ENCODE measurements at regions not wholly inside any gene's neighbourhood (a gene's known extent, or its start where the extent isn't known, plus 50 kb on each side); places are given as distances from the start of the nearest gene placed in this dataset.

DNA sequence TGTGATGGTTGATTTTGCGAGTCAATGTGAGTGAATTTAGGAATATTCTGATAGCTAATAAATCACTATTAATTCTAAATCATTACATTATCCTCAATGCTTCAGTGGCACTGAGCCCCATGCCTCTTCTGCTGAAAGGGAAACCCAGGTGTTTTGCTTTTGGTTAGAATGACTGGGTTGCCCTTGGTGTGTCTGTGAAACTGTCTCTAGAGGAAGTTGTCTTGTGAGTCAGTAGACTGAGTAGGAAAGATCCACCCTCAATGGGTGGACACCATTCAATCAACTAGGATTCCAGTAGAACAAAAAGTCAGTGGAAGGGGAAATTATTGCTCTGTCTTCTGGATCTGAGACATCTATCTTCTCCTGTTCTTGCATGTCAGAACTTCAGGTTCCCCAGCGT lies 472.4 kb downstream of the ANKRD7 start:
- DNase-seq (ENCODE audit: low spot score): no peak

DNA sequence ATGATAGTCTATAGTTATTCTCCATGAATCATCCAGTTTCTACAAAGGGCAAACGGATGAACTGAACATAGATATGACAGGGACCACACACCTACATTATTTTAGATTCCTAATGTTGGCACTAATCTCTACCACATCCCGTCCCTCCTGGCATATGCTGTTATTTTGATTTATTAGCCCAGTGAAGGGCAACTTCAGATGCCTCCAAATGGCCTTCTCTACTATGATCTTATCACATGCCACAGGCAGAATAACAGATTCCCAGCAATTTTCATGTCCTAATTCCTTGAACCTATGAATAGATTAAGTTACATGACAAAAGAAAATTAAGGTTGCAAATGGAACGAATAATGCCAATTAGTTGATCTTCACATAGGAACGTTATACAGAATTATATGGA lies 474.7 kb downstream of the ANKRD7 start:
- no peak for DNase-seq (ENCODE audit: low spot score)

DNA sequence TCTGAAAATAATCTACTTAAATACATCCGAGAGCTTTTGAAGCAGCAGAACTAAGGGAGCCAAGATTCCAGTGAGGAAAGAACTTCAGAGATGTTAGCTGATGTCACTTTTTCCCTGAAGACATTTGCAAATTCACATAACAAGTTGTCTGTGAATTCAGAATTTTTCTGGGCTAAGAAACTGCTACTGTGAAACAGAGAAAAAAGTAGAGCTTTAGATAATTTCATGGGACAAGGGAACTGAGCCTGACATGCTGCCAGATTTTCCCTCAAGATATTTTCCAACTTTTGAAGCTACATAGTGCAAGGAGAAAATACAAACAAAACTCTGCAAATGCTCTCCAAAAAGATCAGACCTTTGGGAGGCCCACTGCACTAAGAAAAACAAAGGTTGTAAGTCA lies 484.2 kb downstream of the ANKRD7 start:
- DNase-seq (ENCODE audit: low spot score): no peak

DNA sequence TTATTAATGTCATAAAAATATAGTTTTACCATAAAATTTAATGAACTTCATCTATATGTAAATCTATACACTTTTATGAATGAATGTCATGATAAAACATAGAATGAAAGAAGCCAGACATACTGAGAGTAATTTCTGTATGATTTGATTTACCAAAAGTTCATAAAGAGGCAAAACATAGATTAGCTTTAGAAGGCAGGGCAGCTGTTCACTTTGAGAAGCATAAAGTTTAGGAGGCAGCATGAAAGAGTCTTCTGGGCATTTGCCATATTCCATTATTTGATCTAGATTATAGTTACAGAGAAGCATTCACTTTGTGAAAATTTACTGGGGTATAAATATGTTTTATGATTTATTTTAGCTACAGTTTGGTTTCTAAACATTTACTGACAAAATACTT lies 487.2 kb downstream of the ANKRD7 start:
- no peak for DNase-seq (ENCODE audit: low spot score)

DNA sequence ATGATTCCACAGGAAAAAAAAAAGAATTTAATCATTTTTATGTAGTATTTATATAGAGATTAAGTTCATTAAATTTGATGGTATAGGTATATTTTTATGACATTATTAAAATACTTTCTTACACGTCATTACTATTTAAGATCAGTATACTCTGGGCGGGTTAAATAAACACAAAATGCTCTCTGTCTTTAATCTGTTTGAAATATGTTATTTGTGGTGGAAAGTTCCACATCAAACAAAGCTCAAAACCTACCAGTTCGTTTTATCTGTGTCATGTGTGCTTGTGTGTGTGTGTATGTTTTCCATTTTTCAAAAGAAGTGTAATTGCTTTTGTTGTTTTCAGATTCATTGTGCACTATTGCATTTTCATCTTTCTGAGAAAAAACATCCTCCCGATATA lies 488.5 kb downstream of the ANKRD7 start:
- DNase-seq (ENCODE audit: low spot score): no peak

DNA sequence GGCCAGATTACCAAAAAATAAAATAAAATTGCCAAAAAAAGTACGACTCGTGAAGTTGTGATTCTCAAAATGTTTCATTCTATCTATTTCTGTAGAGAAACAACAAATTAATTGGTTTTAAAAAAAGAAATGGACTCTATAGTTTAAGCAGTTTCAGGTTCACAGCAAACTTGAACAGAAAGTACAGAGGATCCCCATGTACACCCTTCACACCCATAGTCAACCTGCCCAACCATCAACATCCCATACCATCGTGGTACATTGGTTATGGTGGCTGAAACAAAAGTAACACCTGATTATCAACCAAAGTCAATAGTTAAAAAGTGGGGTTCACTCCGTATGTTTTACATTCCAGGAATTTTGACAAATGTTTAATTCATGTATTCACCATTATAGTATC lies 496.1 kb downstream of the ANKRD7 start:
- DNase-seq (ENCODE audit: low spot score): no peak

DNA sequence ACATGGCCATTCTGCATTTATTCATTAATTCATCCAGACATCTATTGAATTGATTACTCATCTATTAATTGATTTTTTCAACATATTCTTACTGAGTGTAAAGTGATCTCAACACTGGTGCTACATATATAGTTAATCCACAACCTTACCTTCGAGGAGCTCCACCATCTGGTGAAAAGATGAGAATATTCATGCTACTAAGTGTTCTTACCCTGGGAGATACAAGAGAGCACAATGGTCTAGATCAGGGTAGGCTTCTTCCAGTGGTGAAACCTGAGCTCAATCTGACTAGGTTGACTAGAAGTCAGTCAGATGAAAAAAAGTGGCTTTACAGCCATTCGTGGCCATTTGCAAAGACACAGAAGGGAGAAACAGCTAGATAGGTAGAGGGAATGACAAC lies 507.4 kb downstream of the ANKRD7 start:
- DNase-seq (ENCODE audit: low spot score): no peak

DNA sequence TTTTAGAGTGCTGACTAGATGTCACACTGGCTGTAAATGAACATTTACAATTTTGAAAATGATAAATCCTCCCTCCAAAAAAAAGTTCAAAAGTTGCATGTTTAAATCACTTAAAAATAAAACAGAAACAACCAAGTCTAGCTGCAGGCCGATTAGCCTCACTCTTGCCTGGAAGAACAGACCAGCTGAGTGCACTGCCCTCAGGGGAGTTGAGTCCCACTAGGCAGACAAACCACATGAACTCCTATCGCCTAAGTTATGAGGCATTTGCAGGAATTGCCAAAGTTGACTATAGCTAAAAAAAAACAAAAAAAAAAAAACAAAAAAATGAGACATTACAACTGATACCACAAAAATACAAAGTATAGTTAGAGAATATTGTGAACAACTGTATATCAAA lies 510.0 kb downstream of the ANKRD7 start:
- no peak for DNase-seq (ENCODE audit: low spot score)

DNA sequence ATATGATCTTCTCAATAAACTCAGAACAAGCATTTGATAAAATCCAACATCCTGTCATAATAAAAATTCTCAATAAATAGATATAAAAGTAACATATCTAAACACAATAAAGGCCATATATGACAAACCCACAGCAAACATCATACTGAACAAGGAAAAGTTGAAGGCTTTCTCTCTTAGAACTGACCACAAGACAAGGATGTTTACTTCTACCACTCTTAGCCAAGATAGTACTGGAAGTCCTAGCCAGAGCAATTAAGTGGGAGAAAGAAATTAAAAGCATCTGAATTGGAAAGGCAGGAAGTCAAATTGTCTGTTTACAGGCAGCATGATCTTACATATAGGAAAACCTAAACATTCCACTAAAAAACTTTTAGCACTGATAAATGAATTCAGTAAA lies 510.9 kb downstream of the ANKRD7 start:
- DNase-seq (ENCODE audit: low spot score): no peak

DNA sequence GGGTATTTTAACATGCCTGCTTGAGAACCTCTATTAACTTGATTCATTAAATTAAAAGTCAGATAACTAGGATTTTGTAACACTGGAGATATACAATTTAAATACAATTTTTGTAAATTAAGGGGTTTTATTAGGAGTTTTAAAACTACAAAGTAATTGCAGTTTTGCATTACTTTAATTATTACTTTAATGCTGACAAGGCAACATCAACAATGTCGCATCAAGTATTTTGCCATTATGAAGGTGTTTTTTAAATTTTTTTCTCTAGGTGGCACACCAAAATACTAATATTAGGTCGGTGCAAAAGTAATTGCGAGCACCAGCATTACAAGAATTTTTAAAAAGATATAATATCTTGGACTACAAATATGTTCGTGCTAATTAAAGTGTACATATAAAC lies 513.4 kb downstream of the ANKRD7 start:
- DNase-seq (ENCODE audit: low spot score): no peak

DNA sequence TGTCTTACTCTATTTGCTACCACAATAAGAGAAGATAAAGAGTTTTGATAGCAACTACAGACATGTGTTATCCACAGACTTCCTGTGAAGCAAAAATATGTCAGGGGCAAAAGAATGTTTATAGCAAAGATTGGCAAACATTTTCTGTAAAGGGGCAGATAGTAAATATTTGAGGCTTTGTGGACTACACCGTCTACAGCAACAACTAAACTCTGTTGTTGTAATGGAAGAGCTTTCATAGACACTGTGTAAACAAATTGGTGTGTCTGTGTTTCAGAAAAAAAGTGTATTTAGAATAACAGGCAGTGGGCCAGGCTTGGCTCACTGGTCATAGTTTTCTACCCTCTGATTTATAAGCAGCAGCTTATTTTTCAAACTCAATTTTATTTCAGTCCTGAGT lies 521.4 kb downstream of the ANKRD7 start:
- DNase-seq (ENCODE audit: low spot score): no peak

DNA sequence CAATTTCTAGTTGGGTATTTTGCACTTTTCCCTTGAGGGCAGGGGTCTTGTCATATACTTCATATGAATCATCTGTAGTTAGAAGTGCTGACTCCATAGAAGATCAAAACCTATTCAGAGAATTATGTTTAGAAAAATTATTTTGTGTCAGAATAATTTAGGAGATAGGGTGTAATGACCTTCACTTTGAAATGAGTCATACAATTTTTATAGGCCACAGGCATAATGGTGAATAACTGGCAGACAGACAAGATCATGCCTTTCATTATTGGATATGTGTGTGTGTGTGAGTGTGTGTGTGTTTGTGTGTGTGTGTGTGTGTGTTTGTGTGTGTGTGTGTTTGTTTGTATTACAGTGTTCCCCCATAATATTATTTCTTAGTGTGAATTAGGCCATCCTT lies 523.0 kb downstream of the ANKRD7 start:
- DNase-seq (ENCODE audit: low spot score): no peak

DNA sequence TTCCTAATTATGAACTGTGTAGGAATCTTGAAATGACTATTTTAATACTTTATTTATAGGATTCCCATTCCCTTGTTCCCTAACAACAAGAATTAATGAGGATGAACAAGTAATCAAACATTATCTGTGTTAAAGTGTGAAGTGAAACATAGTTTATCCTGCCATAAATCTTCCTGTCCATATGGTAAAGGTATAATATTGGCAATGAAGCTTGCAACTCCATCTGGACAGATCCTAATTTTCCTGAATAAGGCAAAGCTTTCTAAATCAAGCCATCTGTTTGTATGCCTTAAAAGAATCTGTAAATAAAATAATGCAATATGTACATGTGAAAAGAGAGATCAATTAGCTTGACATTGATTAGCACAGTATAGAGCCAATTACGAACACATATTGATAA lies 529.0 kb downstream of the ANKRD7 start:
- no peak for DNase-seq (ENCODE audit: low spot score)

DNA sequence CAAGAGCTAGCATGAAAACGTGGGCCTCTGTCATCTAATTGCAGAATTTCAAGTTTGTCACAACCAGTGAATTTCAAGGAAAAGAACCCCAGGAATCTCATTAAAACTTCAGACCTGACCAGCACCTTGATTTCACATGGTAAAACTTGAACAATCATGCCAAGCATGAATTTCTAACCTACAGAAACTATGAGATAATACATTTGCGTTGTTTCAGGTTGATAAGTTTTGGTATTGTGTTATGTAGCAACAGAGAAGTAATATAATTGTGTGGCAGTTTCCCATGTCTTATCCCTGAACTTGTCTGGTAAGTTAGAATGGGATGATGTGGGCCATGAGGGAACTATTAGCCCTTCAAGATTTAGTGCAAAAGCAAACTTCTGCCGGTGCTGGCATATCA lies 530.1 kb downstream of the ANKRD7 start:
- DNase-seq (ENCODE audit: low spot score): no peak

DNA sequence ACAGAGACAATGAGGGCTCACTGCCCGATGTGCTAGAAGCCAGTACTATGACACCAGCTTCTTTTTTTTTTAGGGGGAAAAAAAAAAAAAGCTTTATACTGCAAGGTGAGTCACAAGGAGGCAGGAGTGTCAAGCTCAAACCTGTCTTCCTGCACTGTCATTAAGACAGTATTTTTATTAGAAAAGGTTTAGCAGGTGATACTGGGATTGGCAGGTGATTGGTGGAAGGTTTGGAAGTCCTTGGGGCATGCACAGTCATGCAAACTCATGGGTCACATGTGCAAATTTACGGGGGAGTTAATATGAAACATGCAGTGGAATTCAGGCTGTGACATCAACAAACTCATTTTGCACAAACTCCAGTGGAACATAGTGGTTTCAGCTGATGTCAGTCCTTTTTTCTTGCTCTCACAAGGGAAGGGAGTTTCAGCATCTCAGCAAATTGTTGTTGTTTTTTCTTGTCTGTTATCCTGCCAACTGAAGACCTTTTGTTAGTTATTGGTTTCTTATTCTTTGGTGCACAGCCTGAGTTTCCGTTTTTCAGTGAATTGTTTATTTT lies 530.6 kb downstream of the ANKRD7 start:
- DNase-seq (ENCODE audit: low spot score): no peak

DNA sequence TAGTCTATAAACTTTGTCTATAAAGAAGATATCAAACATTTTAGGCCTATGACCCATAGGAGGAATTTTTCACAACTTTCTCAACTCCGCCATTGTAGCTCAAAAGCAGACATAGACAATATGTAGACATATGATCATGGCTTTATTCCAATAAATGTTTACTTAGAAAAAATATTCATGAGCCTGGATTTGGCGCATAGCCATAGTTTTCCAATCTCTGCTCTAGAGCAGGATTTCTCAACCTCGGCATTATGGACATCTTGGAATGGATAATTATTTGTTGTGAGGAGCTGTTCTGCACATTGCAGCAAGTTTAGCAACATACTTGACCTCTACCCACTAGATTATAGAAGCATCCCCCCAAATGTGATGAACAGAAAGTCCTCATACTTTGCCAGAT lies 532.6 kb downstream of the ANKRD7 start:
- DNase-seq (ENCODE audit: low spot score): no peak

DNA sequence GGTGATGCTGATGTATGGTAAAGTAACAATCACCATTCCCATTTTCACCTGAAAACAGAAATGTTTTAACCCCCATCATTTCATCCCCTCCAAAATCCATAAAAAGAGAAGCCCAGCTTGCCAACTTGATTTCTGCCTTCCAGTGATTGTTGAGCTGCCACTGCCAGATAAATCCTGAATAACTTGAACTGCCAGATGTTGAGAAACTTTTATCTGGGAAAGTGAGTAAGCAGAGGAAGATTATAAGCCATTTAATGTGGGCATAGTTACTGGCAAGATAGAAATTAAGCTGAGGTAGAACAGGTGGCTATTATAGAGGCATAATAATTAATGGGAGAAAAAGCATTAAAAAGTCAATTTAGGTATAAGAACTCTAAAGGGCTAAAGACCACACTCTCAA lies 534.1 kb downstream of the ANKRD7 start:
- no peak for DNase-seq (ENCODE audit: low spot score)

DNA sequence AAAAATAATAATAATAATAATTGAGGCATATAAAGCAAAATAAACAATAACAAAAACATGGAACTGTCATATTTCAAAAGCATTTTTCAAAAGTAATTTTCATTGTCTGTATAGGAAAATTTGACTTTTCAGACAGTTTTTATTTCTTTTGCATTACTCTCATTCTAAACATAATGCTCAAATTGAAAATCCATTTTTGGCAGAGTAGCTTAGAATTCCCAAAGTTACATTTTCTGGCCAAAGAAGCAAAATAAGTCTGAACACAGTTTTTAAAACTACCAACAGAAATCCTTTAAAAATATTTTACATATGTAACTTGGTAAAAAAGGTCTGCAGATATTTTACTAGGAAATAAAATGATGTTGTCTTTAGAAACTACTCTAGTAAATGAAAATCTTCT lies 535.4 kb downstream of the ANKRD7 start:
- no peak for DNase-seq (ENCODE audit: low spot score)

DNA sequence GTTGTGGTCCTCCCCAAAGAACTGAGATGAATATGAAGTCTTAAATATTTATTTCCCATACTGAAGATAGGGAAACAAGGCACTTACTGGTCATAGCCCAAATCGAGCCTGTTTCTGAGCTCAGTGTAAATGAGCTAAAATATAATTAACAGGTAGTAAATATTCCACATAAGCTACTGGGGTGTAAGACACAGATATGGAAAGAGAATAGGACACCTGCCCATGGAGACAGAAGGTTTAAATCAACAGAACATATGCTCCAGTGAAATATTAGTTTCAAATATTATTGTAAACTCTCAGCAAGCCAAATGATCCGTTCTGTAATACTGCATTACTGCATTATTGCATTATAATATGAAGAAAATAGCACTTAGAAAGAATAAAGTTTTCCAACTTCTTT lies 537.9 kb downstream of the ANKRD7 start:
- no peak for DNase-seq (ENCODE audit: low spot score)

DNA sequence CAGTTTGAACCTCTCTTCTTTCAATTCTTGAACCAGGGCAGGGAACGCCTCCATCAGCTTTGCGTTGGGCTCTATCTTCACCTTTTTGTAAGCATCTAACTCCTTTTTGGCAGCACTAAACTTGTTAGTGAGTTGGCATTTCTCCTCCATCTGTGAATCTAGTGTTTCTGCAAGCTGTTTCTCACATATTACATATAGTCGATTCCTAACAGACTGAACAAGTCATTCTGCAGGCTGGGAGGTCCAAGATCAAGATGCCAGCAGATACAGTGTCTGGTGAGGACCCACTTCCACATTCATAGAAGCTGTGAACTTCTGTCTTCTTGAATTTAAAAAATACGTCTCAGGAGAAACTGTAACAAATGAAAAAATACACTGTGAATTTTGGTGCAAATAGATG lies 539.7 kb downstream of the ANKRD7 start:
- no peak for DNase-seq (ENCODE audit: low spot score)

DNA sequence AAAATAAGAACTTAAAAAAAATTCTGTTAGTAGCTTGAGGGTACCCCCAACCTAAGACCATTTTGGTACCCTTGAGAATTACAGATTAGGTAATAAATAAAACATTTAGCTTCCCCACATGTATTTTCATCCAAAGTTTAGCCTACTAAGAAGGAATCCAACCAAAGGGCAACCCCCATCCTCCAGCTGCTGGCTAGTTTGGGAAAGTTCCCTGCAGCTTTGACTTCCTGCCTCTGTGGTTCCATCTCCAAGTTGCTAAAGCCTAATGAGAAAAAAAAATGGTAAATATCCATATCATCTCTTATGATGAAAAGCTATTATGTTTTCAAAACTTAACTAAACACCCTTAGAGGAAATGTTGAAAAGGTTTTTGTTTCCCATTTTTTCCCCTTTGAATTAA lies 547.2 kb downstream of the ANKRD7 start:
- DNase-seq (ENCODE audit: low spot score): no peak

DNA sequence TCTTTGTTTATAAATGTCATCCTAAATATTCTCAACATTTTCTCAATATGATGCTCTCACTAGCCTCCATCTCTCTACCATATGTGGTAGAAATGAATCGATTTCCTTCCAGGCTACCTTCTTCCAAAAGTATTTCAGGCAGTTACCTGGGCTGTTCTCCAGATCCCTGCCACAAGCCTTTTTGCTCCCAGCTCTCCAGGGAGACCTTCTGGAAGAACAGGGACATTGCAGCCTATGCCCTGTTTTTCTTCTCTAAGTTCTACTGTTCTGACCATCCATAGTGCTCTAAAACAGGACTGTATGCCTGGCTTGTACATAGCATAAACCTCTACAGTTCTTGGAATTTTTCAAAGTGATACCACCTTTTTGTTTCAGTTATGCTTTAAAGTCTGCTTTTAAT lies 552.8 kb downstream of the ANKRD7 start:
- DNase-seq (ENCODE audit: low spot score): no peak

DNA sequence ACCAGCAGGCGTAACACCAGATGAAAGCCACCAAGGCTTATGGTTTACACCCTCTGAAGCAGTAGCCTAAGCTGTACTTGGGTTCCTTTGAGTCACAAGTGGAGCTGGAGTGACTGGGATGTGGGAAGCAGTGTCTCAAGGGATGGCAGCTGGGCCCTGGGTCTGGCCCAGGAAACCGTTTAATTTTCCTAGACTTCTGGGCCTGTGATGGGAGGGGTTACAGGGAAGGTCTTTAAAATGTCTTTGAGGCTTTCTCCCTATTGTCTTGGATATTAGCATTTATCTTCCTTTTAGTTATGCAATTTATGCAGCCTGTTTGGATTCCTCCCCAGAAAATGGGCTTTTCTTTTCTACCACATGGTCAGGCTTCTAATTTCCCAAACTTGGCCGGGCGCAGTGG lies 568.2 kb downstream of the ANKRD7 start:
- no peak for DNase-seq (ENCODE audit: low spot score)

DNA sequence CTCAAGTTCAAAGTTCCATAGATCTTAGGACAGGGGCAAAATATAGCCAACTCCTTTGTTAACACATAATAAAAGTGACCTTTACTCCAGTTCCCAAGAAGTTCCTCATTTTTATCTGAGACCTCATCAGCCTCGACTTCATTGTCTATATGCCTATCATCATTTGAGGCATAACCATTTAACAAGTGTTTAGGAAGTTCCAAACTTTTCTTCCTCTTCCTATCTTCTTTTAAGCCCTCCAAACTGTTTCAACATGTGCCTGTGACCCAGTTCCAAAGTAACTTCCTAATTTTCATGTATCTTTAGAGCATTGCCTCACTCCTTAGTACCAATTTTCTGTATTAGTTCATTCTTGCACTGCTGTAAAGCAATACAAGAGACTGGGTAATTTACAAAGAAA lies 569.1 kb downstream of the ANKRD7 start:
- no peak for DNase-seq (ENCODE audit: low spot score)

DNA sequence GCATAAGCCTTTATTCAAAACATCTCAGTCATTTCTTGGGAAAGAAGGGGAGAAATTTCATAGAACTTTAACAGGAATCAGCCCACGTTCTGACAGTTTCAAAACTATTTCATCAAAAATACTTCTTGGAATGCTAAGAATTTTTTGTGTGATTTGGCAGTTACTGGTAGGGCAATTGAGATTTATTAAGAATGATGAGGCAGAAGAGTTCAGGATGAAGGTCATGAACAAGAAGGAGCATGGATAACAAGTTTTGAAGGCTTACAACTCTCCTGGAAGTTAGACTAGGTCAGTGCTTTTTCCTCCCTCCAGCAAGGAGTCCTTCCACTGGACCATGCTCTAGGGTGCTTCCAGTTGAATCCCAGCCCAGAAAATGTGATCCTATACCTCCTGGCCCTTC lies 569.9 kb downstream of the ANKRD7 start:
- no peak for DNase-seq (ENCODE audit: low spot score)

All from ureter (tissue), 1 donor.